ENCODE measurements at regions not wholly inside any gene's neighbourhood (a gene's known extent, or its start where the extent isn't known, plus 50 kb on each side); places are given as distances from the start of the nearest gene placed in this dataset.

GRCh38 chr2:12931186-12931844 is 214.6 kb downstream of the TRIB2 start:
- TF ChIP-seq CTCF (IDR thresholded peaks at IDR 0.05; ENCODE audit: control extremely low read depth in 1 of 3, insufficient read depth in 1 of 3, low read depth in 1 of 3, low read length in 3 of 3) (peak in 2 of 3 experiments; percentile 61 to 85; a peak in 3 of 4 replicates), RNF2 (IDR thresholded peaks at IDR 0.05; ENCODE audit: borderline replicate concordance, low read depth, low read length, missing control alignments, poor library complexity, severe bottlenecking) (no peak), HDAC6 (IDR thresholded peaks at IDR 0.05; ENCODE audit: low read depth, low read length) (no peak), CBX8 (IDR thresholded peaks at IDR 0.05; ENCODE audit: borderline replicate concordance, low read depth, low read length) (no peak), PHF8 (conservative IDR thresholded peaks at IDR 0.05; ENCODE audit: low read depth, low read length) (no peak)

Measured in H1 (cell line).